HG03432 (cell line): ENCODE measurements at regions not wholly inside any gene's neighbourhood (a gene's known extent, or its start where the extent isn't known, plus 50 kb on each side); places are given as distances from the start of the nearest gene placed in this dataset.

ENCODE experiments used
- ATAC-seq: cut with Tn5 transposase; IDR thresholded peaks from one replicate; pipeline ENCODE4 v1.9.1; 2021; ENCODE audit warnings: mild to moderate bottlenecking, moderate library complexity; ENCODE audit not compliant: unreplicated experiment

DNA sequence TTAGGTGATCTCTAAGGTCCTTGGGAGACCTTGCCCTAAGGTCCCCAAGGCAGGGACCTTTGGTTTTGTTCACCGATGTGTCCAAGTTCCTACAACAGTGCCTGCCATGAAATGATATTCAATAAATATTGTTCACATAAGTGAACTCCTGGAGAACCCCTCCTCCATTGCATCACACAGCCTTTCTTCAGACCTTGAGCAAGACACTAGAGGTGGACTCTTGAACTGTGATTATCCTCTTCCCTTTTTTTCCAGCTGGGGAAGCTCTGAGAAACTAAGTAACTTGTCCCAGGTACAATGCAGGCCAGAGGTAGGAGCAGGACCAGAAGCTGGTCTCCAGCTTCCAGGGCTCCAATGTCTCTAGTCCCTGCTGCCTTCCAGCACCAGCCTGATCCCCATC is 76.6 kb upstream of the LMO1 start:
- ATAC-seq: no peak

DNA sequence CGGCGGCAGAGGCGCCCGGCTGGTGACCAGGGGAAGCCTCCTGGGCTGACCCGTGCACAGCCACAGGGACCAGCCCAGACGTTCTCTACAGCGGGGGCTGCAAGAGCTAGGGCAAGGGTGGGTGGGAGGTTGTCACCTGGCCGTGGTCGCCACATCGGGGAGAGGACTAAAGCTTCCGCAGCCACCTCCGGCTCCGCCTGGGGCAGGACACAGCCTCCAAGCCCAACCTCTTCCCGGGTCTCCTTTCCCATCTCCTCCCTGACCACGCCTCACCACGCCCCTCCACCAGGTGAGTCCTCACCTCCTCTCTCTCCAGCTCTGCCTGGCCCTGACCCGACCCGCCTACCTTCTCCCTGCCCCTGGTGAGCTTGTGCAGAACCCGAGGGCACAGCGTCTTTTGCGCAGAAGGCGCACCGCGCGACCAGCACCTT is 75.9 kb upstream of the LMO1 start:
- ATAC-seq: no peak

DNA sequence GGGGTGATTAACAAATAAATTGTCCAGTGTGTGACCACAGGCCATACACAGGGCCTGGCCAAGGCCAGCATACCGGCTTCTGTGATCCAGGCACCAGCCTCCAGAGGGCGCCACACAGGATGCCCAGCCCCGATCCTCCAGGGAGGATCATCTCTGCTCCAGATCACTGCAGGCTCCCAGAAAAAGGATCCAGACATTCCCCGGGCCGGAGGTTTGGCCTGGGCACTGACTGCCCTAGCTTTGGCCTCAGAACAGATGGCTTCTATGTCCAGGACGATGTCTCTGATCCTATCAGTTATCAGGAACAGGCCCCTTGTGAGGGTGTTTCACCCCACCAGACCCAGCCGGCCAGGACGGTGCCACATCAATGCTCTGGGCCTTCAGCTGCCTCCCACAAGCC is 74.5 kb upstream of the LMO1 start:
- ATAC-seq: no peak

DNA sequence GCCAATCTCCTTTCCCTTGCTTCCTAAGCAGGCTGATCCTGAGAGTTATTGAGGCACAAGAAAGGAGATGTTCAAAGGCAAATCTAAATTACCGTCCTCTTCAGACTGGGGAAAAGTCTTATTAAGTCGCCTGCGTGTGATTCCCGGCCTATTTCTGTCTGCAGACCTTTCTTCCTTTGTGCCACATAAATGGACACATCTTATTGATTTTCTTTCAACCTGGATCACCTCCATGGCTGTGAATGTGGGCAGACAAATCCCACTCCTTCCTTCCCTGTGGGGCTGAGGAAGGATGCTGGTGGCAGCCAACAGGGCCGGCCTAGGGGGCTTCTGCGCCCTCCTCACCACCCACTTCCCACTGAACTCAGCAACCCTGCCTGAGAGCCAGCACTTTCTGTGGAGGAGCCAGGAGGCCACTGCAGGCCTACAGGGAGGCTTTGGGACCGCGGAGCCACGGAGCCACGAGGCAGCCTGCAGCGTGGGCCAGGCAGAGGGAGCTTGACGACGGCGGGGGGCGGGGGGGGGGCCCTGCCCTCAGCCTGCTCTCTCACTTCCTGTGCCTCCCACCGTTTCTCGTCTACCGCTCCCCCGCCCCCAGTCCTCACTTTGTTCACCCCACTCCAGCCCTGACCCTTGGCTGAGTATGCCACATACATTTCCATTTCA is 73.6 kb upstream of the LMO1 start:
- no peak for ATAC-seq

DNA sequence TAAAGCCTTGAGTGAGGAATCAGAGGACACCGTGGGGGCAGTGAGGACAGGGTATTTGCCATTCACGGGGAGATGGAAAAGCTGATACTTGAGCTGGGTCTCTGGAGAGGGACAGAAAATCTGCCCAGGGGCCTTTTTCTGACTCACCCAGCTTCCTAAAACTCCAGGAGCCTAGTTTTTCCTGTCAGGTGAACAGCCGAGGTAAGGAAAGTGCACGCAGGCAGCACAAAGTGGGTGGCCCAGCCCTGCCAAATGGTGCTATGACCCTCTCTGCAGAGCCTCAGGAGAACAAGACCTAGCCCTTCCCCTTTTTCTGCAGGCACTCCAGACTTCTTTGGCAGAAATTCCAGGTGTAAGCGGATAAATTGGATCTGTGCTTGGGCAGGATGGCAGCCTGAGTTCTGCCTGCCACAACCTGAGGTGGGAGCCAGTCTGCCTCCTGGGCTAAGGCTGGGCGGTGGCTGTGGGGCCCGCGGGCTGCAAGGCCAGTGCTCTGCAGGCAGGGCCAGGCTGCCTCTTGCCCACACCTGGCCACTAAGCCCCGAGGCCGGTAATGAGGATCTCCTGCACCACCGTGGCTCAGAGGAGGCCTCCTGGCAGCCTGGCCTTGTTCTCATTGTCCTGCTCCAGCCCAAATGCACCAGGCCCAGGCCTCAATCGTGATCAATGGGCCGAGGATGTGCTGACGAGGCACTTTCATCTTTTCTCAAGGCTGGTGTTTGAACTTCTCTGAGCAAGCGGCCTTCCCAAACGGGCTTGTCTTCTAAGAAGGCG is 72.9 kb upstream of the LMO1 start:
- ATAC-seq: no peak

DNA sequence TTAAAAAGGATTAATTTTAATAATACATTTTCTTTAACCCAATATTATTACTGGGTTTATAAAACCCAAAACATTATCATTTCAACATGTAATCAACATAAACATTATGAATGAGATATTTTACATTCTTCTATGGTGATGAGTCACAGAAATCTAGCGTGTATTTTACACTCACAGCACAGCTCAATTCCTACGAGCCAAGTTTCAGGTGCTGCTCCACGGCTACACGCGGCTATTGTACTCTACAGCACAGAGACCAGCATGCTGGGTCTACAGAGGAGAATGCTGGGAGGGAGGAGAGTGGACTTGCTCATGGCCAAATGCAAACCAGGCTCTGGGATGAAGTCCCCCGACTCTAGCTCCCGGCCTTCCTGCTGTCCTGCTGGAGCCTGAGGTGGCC is 72.0 kb upstream of the LMO1 start:
- ATAC-seq: no peak

DNA sequence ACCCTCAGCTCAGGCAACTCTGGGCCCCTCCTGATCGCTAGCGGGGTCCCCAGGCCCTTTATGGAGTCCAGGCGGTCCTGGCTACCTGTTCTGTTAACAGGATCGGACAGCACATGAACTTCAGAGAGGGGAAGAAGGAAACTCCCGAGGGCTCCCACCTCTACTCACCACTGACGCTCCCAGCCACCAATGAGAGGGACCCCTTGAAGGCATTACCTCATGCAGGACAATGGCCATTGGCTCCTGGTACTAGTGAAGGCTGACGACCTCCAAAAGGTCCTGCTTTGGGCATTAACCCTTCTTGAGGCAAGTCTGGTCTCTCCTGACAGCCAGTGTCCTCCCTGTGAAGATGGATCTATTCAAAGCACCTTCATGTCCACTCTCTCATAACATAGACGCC is 71.5 kb upstream of the LMO1 start:
- no peak for ATAC-seq

DNA sequence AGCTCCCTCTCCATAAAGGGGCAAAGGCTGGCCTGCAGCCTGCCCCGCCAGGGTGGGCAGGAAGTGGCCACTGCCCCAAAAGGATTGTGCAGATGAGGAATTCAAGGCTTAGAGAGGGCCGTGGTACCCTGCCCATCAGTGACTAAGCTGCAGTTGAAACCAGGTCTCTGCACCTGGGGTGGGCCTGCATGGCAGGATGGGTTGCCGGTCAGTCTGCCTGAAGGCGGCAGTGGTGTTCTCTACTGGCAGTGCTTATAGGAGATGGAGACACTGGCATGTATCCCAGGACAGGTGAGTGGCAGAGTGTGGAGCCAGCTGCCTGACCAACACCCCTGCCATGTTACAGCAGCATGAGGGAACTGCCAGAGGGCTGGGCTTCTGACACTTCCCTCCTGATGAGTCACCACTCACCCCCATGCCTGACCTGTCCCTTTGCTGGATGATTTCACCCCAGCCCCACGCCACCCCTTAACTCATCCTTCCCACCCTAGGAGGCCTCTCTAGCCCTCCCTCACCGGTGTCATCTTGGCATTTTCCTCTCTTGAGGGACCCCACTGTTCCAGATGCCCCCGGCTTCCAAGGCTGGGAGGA is 70.2 kb upstream of the LMO1 start:
- ATAC-seq: no peak

DNA sequence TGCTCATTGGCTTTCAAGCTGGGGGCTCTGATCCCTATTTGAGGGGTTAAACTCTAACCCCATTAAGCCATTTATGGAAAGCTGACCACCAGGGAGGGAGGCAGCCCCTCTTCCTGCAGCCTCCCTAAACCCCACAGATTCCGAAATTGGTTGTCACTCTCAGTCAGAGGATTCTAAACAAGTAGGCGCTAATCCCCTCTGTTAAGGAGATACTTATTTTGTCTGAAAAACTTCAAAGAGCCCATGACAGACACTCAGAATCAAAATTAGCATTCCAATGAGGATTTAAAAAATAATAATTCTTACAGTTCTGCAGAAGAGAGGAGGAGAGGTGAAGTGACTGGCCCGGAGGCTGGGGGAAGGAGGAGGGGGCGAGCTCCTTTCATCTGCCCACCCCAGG is 69.7 kb upstream of the LMO1 start:
- ATAC-seq: no peak

DNA sequence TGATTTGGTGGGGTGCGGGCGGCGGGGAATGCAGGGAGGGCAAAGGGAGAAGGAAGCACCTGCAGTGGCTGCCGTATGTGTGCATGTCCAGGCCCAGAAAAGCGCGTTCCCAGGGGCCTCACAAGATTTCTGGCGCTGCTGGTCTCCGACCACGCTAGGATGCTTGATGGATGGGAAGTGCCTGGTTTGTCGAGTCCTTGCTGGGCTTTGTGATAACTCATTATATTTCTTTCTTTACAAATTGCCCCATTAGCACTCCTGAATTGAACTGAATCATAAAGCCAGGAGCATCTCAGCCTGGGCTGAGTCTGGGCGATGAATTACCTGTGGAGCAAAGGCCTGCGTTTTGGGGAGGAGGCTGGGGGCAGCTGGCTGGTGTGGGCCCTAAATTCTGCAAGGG is 69.2 kb upstream of the LMO1 start:
- ATAC-seq: no peak

DNA sequence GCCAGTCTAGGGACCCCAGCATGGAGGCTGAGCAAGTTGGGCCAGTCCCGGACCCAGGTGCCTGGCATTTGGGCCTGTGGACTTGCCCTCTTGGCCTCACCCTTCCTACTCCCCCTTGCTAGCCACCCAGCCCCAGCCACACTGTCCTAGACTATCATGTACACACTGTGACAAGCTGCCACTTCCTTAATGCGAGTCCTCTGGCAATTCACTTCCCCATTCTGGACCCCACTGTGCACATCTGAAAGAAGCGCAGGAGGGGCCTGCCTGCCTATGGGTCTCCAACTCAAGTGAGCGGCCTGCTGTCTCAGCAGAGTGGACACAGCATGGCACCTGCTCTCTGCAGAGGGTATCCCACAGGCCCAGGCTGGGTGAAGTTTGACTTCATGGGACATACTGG is 68.5 kb upstream of the LMO1 start:
- ATAC-seq: peak; percentile 39

DNA sequence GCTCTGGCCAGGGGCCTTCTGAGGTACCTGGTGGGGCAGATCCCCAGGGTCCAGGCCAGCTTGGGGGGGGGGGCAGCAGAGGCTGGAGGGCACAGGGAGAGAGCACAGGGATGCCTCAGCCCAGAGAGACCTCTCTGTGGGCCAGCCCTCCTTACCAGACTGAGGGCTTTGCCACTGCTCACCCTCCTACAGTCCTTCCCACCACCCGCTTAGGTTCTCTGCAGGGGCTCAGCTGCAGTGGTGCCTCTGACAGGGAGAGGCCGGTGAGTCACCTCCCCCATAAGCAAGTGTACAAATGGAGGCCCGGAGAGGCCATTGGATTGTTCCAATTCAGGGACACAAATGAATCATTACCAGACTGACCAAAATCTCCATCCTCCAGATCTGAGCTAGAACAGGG is 68.1 kb upstream of the LMO1 start:
- no peak for ATAC-seq

DNA sequence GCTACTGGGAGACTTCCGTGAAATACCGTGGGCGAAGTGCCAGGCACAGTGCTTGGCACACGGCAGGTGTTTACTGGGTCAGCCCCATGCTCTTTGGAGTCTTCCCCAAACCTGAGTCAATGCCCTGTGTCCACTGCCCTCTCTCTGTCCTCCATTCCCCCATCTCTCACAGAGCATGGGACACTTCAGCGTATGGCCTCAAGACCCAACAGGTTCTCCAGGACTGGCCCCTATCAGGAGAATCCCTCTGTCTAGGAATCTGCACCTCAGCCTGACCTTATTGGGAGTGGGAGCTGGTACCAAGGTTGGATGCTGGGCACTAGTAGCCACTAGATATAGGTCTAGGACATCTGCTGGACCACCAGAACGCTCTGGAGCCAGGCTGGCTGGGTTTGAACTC is 67.2 kb upstream of the LMO1 start:
- ATAC-seq: no peak

DNA sequence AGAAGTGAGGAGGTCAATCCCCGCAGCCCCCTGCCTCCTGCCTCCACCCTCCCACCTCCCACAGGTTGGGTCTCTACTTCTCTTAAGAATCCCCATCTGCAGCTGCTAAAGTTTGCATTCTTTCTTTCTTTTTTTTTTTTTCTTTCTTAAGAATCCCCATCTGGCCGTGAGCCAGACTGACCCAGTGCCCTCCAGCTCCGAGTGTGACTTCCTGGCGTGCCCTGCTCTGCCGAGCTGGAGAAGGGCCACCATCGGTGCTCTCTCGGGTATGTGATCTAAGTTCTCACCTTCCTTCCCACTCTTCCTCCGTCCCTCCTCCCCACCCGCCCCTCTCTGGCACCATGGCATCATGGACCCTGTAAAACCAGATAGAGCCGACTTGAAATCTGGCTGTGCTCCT is 66.7 kb upstream of the LMO1 start:
- ATAC-seq: no peak

DNA sequence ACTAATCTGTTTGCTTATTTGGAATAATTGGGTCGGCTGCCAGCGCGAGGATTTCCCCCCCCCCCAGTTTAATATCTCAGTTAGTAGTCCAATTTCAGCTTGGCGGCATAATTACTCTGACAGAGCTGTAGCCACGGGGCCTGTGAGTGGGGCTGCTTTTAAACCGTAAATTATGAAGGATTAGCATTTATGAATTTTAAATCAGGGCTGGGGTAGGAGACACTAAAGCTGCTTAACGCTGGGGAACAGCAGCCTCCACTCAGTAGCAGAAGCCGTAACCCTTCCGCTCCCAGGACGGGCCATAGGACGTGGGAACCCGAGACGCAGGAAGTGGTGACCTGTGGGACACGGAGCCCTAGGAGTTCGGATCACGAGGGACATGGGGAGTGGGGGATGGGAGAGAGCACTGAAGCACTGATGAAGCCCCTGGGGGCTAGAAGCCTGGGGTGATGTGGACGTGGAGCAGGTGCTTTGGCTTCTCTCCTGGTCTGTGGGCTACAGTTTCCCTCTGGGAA is 66.2 kb upstream of the LMO1 start:
- ATAC-seq: no peak

DNA sequence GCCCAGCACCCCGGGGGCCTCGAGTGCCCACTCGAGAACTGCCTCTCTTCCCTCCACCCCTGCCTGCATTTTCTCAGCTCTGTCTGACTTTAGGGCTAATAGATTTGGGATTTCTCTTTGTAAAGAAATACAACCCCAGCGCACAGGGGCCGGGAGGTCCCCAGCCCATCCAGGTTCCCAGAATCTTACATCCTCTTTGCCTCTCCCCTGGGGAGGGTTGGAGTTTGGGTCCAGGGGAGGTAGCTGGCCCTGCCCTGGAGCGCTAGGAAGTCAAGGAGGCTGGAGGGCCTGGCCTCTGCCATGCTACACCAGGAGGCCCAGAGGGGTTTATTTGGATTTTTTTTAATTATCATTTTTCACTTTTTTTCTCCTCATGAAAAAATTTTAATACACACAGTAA is 65.7 kb upstream of the LMO1 start:
- ATAC-seq: no peak

DNA sequence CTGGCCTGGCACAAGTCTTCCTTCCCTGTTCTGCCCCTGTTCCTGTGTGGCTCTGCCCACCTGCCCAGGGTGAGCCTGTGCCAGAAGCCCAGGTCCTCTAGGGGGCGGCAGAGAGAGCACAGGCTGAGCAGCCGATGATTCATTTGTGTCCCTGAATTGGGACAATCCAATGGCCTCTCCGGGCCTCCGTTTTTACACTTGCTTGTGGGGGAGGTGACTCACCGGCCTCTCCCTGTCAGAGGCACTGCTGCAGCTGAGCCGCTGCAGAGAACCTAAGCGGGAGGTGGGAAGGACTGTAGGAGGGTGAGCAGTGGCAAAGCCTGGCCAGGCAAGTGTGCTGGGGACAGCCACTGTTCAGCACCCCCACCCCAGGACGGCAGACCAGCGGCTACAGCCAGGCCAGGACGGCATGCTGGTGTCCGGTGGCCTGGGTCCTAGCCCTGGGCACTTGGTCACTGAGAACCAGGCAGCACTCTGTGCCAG is 65.2 kb upstream of the LMO1 start:
- peak; percentile 60 for ATAC-seq

DNA sequence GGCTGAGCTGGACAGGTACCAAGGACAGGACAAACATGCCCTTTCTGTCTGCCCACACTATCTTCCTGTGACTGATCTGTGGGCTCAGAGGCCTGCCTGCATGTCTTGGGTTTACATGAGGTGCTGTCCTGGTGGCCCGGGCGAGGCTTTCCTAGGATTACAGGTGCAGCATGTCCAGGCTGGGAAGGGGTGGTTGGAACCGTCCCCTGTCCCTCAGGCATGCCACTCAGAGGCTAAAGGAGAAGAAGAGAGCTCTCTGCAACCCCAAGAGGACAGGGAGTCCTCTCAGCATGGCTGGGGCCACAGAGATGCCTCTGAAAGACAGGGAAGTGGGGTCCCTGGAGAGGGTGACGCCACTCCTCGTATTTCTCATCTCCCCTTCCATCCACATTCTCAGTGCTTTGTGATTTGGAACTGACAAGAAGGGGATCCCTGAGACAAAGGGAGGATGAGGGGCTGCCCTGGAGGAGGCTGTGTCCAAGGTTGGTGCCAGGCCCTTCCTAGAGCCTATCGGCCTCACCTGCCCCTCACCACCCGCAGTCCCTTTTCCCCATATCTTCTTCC is 64.6 kb upstream of the LMO1 start:
- ATAC-seq: no peak

DNA sequence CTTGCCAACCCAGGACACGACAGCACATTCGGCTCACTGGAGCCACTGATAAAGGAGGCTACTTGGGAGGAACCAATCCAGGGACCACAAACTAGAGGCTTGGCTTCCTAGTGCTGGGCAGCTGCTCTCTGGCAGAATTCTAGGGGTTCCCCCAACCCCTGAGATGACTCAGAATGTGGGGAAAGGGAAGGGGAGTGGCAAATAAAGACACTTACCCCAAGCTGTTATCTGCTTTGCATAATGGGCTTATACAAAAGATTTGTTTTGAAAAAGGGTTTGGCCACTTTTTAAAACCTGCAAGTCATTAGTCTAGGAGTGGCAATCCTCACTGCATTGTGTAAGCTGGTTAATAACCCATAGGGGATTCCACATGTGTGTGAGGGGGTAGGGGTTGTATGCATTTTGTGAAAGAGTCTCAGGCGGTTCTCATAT is 64.1 kb upstream of the LMO1 start:
- peak; percentile 79 for ATAC-seq

DNA sequence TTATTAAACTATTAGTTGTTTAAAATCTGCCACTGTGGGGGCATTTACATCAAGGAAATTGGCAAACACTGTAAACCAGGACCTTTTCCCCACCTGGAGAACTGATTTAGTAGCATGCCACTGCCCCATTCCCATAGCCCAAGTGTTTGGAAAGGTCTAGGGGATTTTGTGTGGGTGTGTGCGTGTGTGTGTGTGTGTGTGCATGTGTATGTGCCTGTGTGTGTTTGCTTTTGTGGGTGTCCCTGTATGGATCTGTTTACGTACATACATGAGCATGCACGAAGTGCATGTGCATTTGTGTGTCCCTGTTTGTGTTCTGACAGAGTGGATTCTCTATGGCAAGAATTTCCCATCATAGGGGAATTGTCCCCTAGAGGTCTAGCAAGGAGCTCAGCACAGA is 62.7 kb upstream of the LMO1 start:
- no peak for ATAC-seq

DNA sequence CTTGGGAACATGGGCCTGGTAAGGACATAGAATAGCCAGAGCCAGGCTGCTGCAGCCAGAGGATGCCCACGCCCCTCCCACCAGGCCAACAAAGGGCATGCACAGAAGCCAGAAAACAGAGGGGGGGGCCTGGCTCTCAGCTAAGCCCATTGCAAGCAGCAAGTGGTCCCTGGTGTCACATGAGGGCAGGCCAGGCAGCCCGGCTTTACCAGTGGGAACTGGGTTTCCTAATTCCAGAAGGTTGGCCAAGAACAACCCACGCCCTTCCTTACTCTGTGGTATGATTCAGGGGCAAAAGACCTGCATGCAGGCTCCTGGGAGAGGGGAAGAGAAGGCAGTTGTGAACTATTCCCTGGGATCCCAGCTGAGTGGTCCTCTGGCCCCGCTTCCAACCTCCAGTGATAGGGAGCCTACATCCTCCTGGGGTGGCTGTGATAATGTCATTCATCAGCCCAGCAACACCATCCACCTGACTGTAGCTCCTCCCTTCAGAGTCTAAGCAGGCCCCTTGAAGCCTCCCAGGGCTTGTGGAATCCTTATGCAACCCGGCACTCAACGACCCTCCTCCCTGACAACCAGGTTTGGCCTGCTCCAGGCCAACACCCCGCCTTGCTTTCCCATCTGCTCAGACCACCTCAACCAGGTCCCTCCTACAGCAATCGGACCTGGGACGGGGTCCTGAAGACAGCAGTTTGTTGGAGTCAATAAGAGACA is 62.1 kb upstream of the LMO1 start:
- ATAC-seq: no peak
